HG03469 (cell line): ENCODE measurements at regions not wholly inside any gene's neighbourhood (a gene's known extent, or its start where the extent isn't known, plus 50 kb on each side); places are given as distances from the start of the nearest gene placed in this dataset.
"Not testable (repeated sequence)": the region's sequence is repeated elsewhere in the genome, so short reads cannot be mapped to it uniquely, and the experiment has no call there.

Source experiments
- ATAC-seq: cut with Tn5 transposase; IDR thresholded peaks from one replicate; pipeline ENCODE4 v1.9.1; 2021; ENCODE audit warnings: mild to moderate bottlenecking, moderate library complexity, moderate number of reproducible peaks; ENCODE audit not compliant: unreplicated experiment

- ATAC-seq, result no peak
These were observed 114.4 kb upstream of the BMAL1 start for GRCh38 chr11:13163158-13163557.

DNA sequence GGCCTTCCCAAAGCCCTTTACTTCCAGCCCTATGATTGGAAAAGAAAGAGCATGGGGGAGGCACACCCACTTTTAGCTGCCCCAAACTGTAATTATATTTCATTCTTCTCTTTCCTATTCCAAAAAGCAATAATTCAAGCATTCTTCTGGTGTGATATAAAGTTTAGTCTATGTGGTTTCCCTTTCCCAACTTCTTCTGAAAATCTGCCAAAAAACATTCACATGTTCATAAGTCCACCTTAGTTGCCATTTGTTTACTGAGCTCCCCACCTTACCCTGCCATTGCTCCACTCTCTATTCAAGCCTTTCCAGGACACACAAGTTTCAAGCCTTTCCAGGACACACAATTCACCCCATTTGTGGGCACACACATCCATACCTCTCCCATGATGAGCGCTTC is 111.6 kb upstream of the BMAL1 start:
- no peak for ATAC-seq

- no peak for ATAC-seq
These were observed 109.3 kb upstream of the BMAL1 start for GRCh38 chr11:13168271-13168670.

GRCh38 chr11:13169709-13170108 is 107.9 kb upstream of the BMAL1 start:
- ATAC-seq, result no peak

- no peak for ATAC-seq
These were observed 103.5 kb upstream of the BMAL1 start for GRCh38 chr11:13174090-13174489.

- no peak for ATAC-seq
These were observed 94.3 kb upstream of the BMAL1 start for GRCh38 chr11:13183094-13183825.

DNA sequence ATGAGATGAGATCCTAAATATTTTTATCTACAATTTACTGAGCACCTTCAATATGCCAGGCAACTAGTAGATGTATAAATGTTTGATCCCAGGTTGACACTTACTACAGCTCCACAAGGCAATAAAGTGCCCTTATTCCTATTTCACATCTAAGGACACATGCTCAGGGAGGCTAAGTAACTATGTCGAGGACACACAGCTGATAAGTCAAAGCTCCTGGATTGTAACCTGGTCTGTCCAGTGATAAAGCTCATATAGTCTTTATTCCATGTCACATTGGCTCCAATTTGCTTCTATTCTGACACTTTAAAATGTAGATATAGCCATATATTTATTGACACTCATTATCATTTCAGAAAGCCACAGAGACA is 93.8 kb upstream of the BMAL1 start:
- ATAC-seq, result no peak

DNA sequence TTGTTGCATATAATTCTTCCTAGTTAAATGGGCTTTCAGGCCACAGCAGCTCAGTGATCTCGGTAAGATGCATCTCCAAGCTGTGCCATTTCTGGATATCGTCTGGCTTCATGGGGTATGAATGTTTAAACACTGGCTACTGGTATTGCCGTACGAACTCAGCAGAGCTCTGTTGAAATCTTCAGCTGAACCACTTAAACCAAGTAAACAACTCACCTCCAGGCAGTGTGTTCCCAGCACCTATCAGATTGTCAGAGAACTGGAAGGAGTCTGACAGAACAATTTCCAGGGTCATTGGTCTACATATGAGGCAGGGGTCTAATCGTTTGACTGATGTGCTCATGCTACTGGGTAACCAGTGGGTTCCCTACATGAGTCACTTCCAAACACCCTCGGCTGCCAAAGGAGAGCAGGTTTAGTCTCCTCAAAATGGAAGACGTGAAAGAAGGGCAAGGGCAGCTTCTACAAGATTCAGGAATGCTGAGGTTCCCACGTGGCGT is 93.2 kb upstream of the BMAL1 start:
- no peak for ATAC-seq

DNA sequence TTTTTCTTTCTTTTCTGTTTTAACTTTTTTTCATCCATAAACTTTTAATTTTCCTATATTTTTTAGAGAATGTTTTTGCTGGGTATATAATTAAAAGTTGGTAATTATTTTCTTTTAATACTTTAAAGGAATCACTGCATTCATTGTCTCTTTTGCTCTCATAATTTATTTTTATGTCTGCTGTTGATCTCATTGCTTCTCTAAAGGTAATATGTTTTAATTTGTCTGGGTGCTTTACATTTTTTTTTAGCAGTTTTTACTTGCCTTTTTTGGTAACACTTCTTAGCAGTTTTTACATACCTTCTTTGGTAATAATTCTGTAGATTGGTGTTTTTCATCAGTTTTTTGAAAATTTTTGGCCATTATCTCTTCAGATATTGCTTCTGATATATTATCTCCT is 89.4 kb upstream of the BMAL1 start:
- no peak for ATAC-seq

DNA sequence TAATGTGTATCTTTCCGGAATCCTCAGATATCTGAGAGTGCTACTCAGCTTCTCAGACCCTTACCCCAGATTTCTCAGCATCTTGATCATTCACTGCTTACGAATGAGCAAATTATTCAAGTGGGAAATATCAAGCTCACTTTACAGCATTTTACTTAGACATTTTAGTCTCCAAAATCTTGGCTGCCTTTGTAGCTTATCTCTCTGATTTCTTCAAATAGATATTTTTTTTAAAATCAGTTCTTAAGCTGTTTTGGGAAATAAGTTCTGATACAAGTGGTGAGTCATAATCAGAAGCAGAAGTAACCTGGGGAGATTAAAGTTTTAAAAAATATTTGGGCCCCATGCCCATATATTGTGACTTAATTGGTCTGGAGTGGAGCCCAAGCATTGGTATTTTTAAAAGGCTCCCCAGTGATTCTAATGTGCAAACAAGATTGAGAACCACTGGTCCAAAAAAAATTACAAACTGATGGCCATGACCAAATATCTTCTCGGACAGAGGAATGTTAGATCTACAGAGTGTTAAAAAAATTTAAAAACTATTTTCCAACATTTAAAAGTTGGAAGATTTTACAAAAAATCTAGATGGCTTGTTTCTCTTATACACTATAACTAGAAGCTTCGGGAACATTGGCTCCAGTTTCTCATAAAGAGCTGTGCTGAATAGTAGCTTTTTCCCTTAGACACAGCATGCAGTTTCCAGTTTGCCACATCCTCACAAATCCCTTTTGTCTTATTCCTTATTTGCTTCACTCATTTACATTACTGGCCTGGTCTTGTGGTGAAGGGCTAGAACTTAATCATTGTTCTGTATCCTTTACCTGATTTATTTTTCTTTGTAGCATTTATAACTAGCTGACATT is 87.8 kb upstream of the BMAL1 start:
- ATAC-seq, result no peak

- ATAC-seq, result no peak
These were observed 84.0 kb upstream of the BMAL1 start for GRCh38 chr11:13193613-13194012.

DNA sequence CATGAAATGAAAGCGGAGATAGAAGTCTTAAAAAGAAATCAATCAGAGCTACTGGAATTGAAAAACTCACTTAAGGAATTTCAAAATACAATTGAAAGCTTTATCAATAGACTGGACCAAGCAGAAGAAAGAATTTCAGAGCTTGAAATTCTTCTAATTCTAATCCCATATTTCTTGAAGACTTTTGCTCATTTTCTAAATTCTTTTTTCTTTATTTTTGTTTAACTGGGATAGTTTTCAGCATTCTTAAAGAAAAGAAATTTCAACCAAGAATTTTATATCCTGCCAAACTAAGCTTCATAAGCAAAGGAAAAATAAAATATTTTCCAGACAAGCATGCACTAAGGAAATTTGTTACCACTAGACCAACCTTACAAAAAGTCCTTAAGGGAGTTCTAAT is 80.2 kb upstream of the BMAL1 start:
- not testable (repeated sequence) for ATAC-seq

DNA sequence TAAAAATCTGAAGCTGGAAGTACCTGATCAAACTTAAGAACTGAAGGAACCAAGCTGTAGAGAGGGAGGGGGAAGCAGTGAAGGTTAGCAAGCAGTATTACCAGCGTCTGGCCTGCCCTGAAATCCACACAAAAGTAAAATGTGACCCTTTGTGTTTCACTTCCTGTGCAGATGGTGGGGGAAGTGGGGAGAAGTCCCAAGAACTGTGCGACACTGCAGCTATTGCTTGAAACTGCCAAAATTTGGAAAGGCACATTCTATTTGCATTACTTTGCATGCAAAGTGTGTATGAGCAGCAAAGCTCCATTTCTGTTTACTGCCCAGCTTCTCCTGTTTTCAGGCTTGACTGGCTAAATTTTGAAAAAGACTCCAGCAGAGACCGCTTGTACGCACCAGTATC is 72.1 kb upstream of the BMAL1 start:
- no peak for ATAC-seq

DNA sequence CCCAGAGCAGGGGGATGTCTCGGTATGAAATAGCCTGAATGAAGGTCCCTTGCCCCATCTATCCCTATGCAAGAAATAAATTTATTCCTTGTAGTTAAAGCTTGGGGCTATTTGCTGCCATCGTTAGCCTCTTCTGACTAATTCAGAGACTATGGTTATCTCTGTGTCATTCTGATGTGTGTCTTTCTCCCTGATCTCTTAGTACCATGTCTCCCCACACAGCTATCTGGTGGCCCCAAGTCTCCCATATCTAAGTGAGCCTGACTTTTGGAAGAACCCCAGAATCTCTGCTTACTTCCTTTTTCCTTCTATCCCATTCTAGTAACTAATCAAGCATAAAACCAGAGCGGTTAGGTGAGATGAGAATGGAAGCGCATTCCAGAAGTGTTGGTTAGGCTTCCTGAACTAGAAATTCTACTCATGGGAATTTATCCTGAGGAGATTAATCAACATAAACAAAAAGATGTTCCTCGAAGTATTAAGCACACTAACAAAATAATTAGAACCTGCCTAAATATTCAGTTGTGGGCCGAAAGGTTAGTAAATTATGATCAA is 71.4 kb upstream of the BMAL1 start:
- ATAC-seq, result no peak

DNA sequence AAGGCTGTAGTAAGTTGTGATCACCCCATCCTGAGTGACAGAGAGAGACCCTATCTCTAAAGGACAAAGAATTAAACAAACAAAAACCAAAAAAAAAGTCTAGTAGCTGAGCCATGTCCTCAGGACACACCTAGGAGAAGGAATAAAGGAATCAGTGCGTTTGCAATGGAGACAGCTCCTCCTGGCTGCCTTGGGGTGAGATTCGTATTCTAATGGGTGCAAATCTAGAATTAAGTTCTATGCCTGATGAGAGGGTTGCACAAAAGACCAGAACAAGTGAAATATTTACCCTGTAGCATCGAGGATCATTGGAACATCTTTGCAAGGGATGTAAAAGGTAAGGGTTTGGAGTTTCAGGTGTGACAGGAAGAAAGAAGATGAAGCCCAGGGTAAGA is 70.3 kb upstream of the BMAL1 start:
- ATAC-seq, result no peak

GRCh38 chr11:13207665-13208594 is 69.7 kb upstream of the BMAL1 start:
- no peak for ATAC-seq

GRCh38 chr11:13208921-13209320 is 68.7 kb upstream of the BMAL1 start:
- ATAC-seq, result no peak

- ATAC-seq, result no peak
These were observed 68.2 kb upstream of the BMAL1 start for GRCh38 chr11:13209379-13209778.

DNA sequence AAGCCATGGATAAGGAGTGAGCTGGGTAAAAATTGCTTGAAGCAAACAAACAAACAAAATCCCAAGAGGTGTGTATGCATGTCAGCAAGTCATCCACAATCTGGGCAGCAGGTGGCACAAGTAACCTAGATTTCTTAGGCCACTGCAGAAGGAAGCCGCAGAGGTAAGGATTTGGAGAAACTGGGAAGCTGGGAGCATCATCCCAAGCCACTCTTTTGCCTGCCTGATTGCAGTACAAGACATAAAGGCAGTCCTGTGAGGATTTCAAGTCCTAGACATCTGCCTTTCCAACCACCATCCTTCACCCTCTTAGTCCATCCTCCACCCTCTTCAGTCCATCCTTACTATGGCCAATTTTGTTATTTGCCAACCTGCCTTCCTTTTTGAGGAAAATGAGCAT is 67.2 kb upstream of the BMAL1 start:
- ATAC-seq, result no peak

DNA sequence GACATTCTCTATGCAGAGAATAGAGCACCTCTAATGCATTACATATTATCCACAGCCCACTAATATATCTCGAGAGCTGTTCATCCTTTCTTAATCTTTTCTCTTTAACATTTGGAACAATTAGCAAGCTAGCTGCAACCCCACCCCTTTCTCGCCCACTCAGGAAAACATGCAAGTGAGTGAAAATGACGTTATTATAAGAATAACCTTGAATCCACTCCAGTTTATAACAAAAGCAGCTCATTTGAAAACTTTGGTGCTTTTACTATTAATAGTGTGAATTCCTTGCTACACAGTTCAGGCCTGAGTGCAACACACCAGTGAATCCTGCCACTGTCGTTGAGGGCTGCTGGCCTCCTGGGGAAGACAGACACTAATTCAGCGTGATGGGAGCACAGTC is 63.3 kb upstream of the BMAL1 start:
- no peak for ATAC-seq

DNA sequence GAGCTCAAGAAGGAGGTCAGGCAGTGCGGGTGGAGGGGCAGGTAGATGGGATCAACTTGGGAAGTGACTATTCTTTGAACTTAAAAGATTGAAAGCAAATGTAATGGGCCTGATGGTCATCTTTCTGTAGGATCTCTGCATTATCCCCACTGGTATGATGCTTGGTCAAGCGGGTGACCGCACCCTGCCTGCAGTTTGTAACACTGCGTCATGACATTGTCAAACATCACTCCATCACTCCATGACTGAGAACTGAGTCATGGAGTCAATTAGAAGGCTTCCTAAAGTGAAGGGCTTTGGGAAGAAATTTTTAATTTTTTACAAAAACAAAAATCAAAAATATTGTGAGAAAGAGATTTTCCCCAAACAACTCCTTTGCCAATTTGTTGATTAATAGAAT is 62.4 kb upstream of the BMAL1 start:
- no peak for ATAC-seq
